DND-41 (cell line): ENCODE measurements at regions not wholly inside any gene's neighbourhood (a gene's known extent, or its start where the extent isn't known, plus 50 kb on each side); places are given as distances from the start of the nearest gene placed in this dataset.

ENCODE experiments used
- EZH2 ChIP-seq: IDR thresholded peaks from 3 replicates; pipeline ENCODE4 v1.6.1; 2012; ENCODE audit warnings: borderline replicate concordance, low read depth, mild to moderate bottlenecking, moderate library complexity, low read length, inconsistent platforms; ENCODE audit not compliant: severe bottlenecking
- TF ChIP-seq, protein P1 (sequence below): IDR thresholded peaks from 2 replicates; pipeline ENCODE4 v1.5.1; 2012; ENCODE audit warnings: borderline replicate concordance, low read length, moderate library complexity, mild to moderate bottlenecking; ENCODE audit not compliant: poor library complexity, severe bottlenecking; ENCODE audit errors: extremely low read depth

DNA sequence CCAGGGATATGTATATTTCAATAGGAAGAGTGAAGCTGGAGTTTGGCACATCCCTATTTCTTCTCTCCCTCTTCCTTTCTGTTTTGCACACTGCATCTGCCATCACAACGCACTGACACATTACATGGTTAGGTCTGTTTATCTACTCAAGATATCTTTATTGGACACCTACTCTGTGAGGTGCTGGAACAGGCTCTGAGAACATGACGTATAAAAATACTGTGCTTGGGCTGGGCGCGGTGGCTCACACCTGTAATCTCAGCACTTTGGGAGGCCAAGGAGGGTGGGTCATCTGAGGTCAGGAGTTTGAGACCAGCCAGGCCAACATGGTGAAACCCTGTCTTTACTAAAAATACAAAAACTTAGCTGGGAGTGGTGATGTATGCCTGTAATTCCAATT lies 653.3 kb downstream of the SLC4A3 start:
- TF ChIP-seq, protein P1, sequence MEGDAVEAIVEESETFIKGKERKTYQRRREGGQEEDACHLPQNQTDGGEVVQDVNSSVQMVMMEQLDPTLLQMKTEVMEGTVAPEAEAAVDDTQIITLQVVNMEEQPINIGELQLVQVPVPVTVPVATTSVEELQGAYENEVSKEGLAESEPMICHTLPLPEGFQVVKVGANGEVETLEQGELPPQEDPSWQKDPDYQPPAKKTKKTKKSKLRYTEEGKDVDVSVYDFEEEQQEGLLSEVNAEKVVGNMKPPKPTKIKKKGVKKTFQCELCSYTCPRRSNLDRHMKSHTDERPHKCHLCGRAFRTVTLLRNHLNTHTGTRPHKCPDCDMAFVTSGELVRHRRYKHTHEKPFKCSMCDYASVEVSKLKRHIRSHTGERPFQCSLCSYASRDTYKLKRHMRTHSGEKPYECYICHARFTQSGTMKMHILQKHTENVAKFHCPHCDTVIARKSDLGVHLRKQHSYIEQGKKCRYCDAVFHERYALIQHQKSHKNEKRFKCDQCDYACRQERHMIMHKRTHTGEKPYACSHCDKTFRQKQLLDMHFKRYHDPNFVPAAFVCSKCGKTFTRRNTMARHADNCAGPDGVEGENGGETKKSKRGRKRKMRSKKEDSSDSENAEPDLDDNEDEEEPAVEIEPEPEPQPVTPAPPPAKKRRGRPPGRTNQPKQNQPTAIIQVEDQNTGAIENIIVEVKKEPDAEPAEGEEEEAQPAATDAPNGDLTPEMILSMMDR: no peak
- no peak for TF ChIP-seq EZH2
